IMR-90 (cell line): ENCODE measurements at regions not wholly inside any gene's neighbourhood (a gene's known extent, or its start where the extent isn't known, plus 50 kb on each side); places are given as distances from the start of the nearest gene placed in this dataset.

ENCODE experiments used
- ATAC-seq: fragments of 200-7000 bp; cut with Tn5 transposase; 2 replicates; pipeline ENCODE4 v1.9.1; 2020; ENCODE audit warnings: low read depth, mild to moderate bottlenecking, moderate library complexity
- BruUV-seq: library from RNA; stranded (reverse); fragments of 400-500 nt; replicated peaks from 2 replicates; lab custom pipeline; 2021; lab: Mats Ljungman, UMichigan
- CTCF ChIA-PET: fragments of 300-600 bp; formaldehyde crosslinking; extraction: SDS; loops from one replicate; lab custom pipeline; 2021; ENCODE audit warnings: antibody characterized with exemption; lab: Yijun Ruan, JAX
- POLR2A ChIA-PET: fragments of 300-600 bp; sonication (Branson Sonifier 250); formaldehyde crosslinking; loops from one replicate; lab custom pipeline; 2022; ENCODE audit warnings: antibody characterized with exemption; ENCODE audit not compliant: unreplicated experiment; lab: Charles Lee
- DNase-seq: peaks from one replicate; pipeline ENCODE4 v3.0.0; 2013
- H2AFZ ChIP-seq: replicated peaks from 2 replicates; pipeline ENCODE3; 2013; ENCODE audit warnings: low read length, mild to moderate bottlenecking; ENCODE audit not compliant: poor library complexity
- H2AK5ac ChIP-seq: 2 replicates; pipeline ENCODE4 v1.6.1; 2013; ENCODE audit warnings: low read depth, low read length, inconsistent platforms
- H2AK9ac ChIP-seq: replicated peaks from 2 replicates; pipeline ENCODE3; 2013; ENCODE audit warnings: mild to moderate bottlenecking, low read depth, low read length, moderate library complexity; ENCODE audit not compliant: poor library complexity
- H2BK120ac ChIP-seq: 2 replicates; pipeline ENCODE4 v1.6.1; 2013; ENCODE audit warnings: low read depth, low read length, inconsistent platforms
- H2BK15ac ChIP-seq: 3 replicates; pipeline ENCODE4 v1.6.1; 2013; ENCODE audit warnings: low read depth, low read length, inconsistent platforms
- H2BK20ac ChIP-seq: 2 replicates; pipeline ENCODE4 v1.6.1; 2013; ENCODE audit warnings: low read depth, mild to moderate bottlenecking, inconsistent platforms, low read length, moderate library complexity
- H2BK5ac ChIP-seq: 2 replicates; pipeline ENCODE4 v1.6.1; 2013; ENCODE audit warnings: mild to moderate bottlenecking, low read depth, low read length, inconsistent platforms; ENCODE audit not compliant: poor library complexity, severe bottlenecking
- H3K14ac ChIP-seq: replicated peaks from 2 replicates; pipeline ENCODE4 v1.6.1; 2013; ENCODE audit warnings: low read depth, low read length, inconsistent platforms
- H3K18ac ChIP-seq: 2 replicates; pipeline ENCODE4 v1.6.1; 2013; ENCODE audit warnings: low read depth, low read length, control low read depth
- H3K23ac ChIP-seq: 2 replicates; pipeline ENCODE4 v1.6.1; 2013; ENCODE audit warnings: low read depth, low read length, inconsistent platforms
- H3K27ac ChIP-seq: 2 replicates; pipeline ENCODE4 v1.5.1; 2013; ENCODE audit warnings: mild to moderate bottlenecking, control low read depth, low read length; ENCODE audit not compliant: insufficient read depth
- H3K27me3 ChIP-seq: 2 replicates; pipeline ENCODE4 v1.6.1; 2013; ENCODE audit warnings: low read length; ENCODE audit not compliant: control insufficient read depth, insufficient read depth
- H3K36me3 ChIP-seq: 2 replicates; pipeline ENCODE4 v1.6.1; 2013; ENCODE audit warnings: low read length, mixed read lengths; ENCODE audit not compliant: control insufficient read depth, insufficient read depth
- H3K4ac ChIP-seq: 2 replicates; pipeline ENCODE4 v1.6.1; 2013; ENCODE audit warnings: low read depth, low read length, inconsistent platforms
- H3K4me1 ChIP-seq: 2 replicates; pipeline ENCODE4 v1.6.1; 2013; ENCODE audit warnings: low read length, mixed read lengths; ENCODE audit not compliant: control insufficient read depth, insufficient read depth
- H3K4me2 ChIP-seq: 2 replicates; pipeline ENCODE4 v1.6.1; 2013; ENCODE audit warnings: low read depth, mild to moderate bottlenecking, control low read depth, low read length, moderate library complexity
- H3K4me3 ChIP-seq: 2 replicates; pipeline ENCODE4 v1.5.1; 2013; ENCODE audit warnings: low read depth, mild to moderate bottlenecking, control low read depth, low read length, moderate library complexity; ENCODE audit not compliant: insufficient read depth
- H3K56ac ChIP-seq: 2 replicates; pipeline ENCODE4 v1.6.1; 2013; ENCODE audit warnings: low read length, inconsistent platforms; ENCODE audit not compliant: insufficient read depth; ENCODE audit errors: extremely low read depth
- H3K79me1 ChIP-seq, 2 experiments: 2 replicates each; pipeline ENCODE4 v1.6.1; 2013; ENCODE audit warnings: low read length in 2 of 2, inconsistent platforms in 1 of 2, low read depth in 1 of 2
- H3K9ac ChIP-seq: 2 replicates; pipeline ENCODE4 v1.6.1; 2013; ENCODE audit warnings: low read depth, low read length, control low read depth
- H3K9me1 ChIP-seq: 2 replicates; pipeline ENCODE4 v1.6.1; 2013; ENCODE audit warnings: low read length, inconsistent platforms; ENCODE audit not compliant: insufficient read depth
- H3K9me3 ChIP-seq: 2 replicates; pipeline ENCODE4 v1.6.1; 2013; ENCODE audit warnings: low read length; ENCODE audit not compliant: control insufficient read depth, insufficient read depth
- H4K20me1 ChIP-seq: 2 replicates; pipeline ENCODE4 v1.6.1; 2013; ENCODE audit warnings: low read length, inconsistent platforms; ENCODE audit not compliant: insufficient read depth
- H4K5ac ChIP-seq: 2 replicates; pipeline ENCODE4 v1.6.1; 2013; ENCODE audit warnings: mild to moderate bottlenecking, low read depth, low read length, control low read depth
- H4K8ac ChIP-seq, 2 experiments: 2 replicates each; pipeline ENCODE4 v1.6.1; 2013; ENCODE audit warnings: low read depth in 2 of 2, low read length in 2 of 2, control low read depth in 1 of 2, inconsistent platforms in 1 of 2
- H4K91ac ChIP-seq: 2 replicates; pipeline ENCODE4 v1.6.1; 2013; ENCODE audit warnings: low read depth, low read length, inconsistent platforms; ENCODE audit not compliant: insufficient read depth
- BHLHE40 ChIP-seq: fragments of 150-350 bp; IDR thresholded peaks from 2 replicates; pipeline ENCODE4 v1.6.1; 2016; ENCODE audit warnings: mild to moderate bottlenecking, low read depth, low read length
- MXI1 ChIP-seq: IDR thresholded peaks from 2 replicates; pipeline ENCODE4 v1.6.1; 2012; ENCODE audit warnings: low read depth, mild to moderate bottlenecking, low read length, moderate library complexity, borderline replicate concordance
- SMC3 ChIP-seq: fragments of 150-350 bp; IDR thresholded peaks from 2 replicates; pipeline ENCODE4 v1.6.1; 2016; ENCODE audit warnings: low read depth, mild to moderate bottlenecking, antibody characterized with exemption, low read length, moderate library complexity
- WGBS, 2 experiments: methylation state at CpG; one replicate each; pipeline versions ENCODE4 v1.1.5 to v1.1.7; 2013; ENCODE audit warnings: missing lambda C conversion rate in 2 of 2; ENCODE audit not compliant: insufficient read length in 1 of 2; ENCODE audit errors: extremely low coverage in 2 of 2; 5-methylcytosine and 5-hydroxymethylcytosine counted together
- dilution Hi-C: fragments of 300-500 bp; cut with HindIII; formaldehyde crosslinking; loops from one replicate; pipeline ENCODE4 v1.14.3; 2018; ENCODE audit warnings: low sequenced_read_pairs; ENCODE audit not compliant: unreplicated experiment
- in situ Hi-C: fragments of 300-500 bp; cut with MboI; formaldehyde crosslinking; loops from 3 replicates; pipeline ENCODE4 v1.14.3; 2019; ENCODE audit warnings: low sequenced_read_pairs, inconsistent platforms, mixed read lengths
- intact Hi-C: fragments of 100-400 bp; cut with micrococcal nuclease; formaldehyde crosslinking; loops from 2 replicates; pipeline ENCODE4 v1.10.0; 2022
- TF ChIP-seq, protein P1 (sequence below): conservative IDR thresholded peaks from 2 replicates; pipeline ENCODE4 v1.5.1; 2012; ENCODE audit warnings: mild to moderate bottlenecking, low read depth, low read length, improper control_type of control experiment

DNA sequence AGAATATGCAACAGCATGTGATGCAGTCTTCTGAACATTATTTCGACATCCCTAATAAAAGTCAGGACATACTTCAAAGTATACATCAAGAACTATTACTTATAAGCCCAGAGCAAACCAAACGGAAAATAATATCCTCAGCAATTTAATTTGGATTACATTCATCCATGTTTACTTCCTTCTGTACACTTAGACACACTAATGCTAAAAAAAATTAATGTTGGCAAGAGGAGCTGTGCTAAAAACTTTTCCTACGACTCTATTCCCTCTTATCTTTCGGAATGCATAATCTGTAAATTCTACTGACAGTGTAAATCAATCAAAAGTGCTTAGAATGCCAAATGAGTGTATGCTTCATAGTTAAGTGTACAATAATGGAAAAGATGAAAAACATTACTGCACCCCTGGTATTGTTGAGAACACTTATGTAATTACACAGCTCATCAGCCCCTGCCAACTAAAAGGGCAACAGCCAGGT lies 301.2 kb upstream of the HSF2 start:
- Histone ChIP-seq H3K79me1 (no peaks in the 10 kb centered on the region), H3K9me1 (no peaks in the 10 kb centered on the region), H2BK20ac (no peak overlapping the region), H3K23ac (no peak overlapping the region), H3K14ac (no peak overlapping the region), H2AFZ (no peak overlapping the region), H3K9ac (no peak overlapping the region), H4K8ac (no peak overlapping the region), H3K27ac (no peak overlapping the region), H3K4me2 (no peak overlapping the region), H4K20me1 (no peaks in the 10 kb centered on the region), H2BK15ac (no peak overlapping the region), H2BK120ac (no peak overlapping the region), H4K91ac (no peak overlapping the region), H3K56ac (no peak overlapping the region), H3K18ac (no peak overlapping the region), H3K4me1 (no peaks in the 10 kb centered on the region), H2BK5ac (no peak overlapping the region), H2AK9ac (no peak overlapping the region), H3K4me3 (no peak overlapping the region), H3K36me3 (no peaks in the 10 kb centered on the region), H2AK5ac (no peak overlapping the region), H3K9me3 (no peaks in the 10 kb centered on the region), H3K4ac (no peak overlapping the region), H3K27me3 (no peaks in the 10 kb centered on the region), H4K5ac (no peak overlapping the region)
- ATAC-seq (no peak), DNase-seq (no peak)
- no CpG with 5 or more reads among the region's 4 CpGs for WGBS, 2 experiments
- POLR2A ChIA-PET: no interaction called here
- in situ Hi-C loops: no loop called here
- no peak for TF ChIP-seq BHLHE40
- TF ChIP-seq SMC3: no peak
- TF ChIP-seq, protein P1, sequence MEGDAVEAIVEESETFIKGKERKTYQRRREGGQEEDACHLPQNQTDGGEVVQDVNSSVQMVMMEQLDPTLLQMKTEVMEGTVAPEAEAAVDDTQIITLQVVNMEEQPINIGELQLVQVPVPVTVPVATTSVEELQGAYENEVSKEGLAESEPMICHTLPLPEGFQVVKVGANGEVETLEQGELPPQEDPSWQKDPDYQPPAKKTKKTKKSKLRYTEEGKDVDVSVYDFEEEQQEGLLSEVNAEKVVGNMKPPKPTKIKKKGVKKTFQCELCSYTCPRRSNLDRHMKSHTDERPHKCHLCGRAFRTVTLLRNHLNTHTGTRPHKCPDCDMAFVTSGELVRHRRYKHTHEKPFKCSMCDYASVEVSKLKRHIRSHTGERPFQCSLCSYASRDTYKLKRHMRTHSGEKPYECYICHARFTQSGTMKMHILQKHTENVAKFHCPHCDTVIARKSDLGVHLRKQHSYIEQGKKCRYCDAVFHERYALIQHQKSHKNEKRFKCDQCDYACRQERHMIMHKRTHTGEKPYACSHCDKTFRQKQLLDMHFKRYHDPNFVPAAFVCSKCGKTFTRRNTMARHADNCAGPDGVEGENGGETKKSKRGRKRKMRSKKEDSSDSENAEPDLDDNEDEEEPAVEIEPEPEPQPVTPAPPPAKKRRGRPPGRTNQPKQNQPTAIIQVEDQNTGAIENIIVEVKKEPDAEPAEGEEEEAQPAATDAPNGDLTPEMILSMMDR: no peak
- TF ChIP-seq MXI1: no peak
- dilution Hi-C loops: no loop called here
- CTCF ChIA-PET: no interaction called here
- BruUV-seq: no TSS peak
- intact Hi-C loops: loop anchor here (5.0 kb wide), 1 partner anchor 44 kb away; no protein-coding TSS in a partner anchor
